ENCODE measurements at regions not wholly inside any gene's neighbourhood (a gene's known extent, or its start where the extent isn't known, plus 50 kb on each side); places are given as distances from the start of the nearest gene placed in this dataset.

- in situ Hi-C loops (cut with MboI; ENCODE audit: low pct_ligation_motif_present in 1 of 4, low pct_unique_long_range_greater_than_20kb in 1 of 4, low sequenced_read_pairs in 3 of 4) = no loop called here
- no peaks in the 10 kb centered on the region for H3K4me1 ChIP-seq
Observed at GRCh38 chr14:44009642-44010041, 497.4 kb downstream of the FSCB start.

DNA sequence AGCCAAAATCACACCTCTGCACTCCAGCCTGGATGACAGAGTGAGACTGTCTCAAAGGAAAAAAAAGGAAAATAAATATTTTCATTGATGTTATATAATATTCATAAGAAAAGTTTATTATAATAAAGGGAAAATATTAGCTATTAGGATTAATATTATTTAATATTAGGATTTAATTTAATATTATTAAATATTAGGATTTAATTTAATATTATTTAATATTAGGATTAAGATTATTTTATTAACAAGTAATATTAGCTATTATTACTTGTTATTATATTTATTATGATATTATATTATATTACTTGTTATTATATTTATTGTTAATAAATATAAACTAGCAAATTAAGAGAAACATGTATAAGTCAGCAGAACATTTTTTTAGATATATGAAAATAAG, 518.1 kb downstream of the FSCB start:
- in situ Hi-C loops (cut with MboI; ENCODE audit: low pct_ligation_motif_present in 1 of 4, low pct_unique_long_range_greater_than_20kb in 1 of 4, low sequenced_read_pairs in 3 of 4) = no loop called here

More at GRCh38 chr14:44009642-44010041, 497.4 kb downstream of the FSCB start:
- intact Hi-C loops (cut with DNase I; ENCODE audit: low total_unique reads) = no loop called here
- Histone ChIP-seq H3K27ac (no peak overlapping the region), H3K36me3 (no peaks in the 10 kb centered on the region), H3K27me3 (no peaks in the 10 kb centered on the region), H3K9me3 (no peaks in the 10 kb centered on the region), H3K4me3 (no peak overlapping the region)
- DNase-seq = no peak
- TF ChIP-seq POLR2A (IDR thresholded peaks at IDR 0.05) (no peak), POLR2AphosphoS5 (IDR thresholded peaks at IDR 0.05) (no peak), EP300 (IDR thresholded peaks at IDR 0.05; ENCODE audit: low read depth) (no peak)
- TF ChIP-seq, protein P1, sequence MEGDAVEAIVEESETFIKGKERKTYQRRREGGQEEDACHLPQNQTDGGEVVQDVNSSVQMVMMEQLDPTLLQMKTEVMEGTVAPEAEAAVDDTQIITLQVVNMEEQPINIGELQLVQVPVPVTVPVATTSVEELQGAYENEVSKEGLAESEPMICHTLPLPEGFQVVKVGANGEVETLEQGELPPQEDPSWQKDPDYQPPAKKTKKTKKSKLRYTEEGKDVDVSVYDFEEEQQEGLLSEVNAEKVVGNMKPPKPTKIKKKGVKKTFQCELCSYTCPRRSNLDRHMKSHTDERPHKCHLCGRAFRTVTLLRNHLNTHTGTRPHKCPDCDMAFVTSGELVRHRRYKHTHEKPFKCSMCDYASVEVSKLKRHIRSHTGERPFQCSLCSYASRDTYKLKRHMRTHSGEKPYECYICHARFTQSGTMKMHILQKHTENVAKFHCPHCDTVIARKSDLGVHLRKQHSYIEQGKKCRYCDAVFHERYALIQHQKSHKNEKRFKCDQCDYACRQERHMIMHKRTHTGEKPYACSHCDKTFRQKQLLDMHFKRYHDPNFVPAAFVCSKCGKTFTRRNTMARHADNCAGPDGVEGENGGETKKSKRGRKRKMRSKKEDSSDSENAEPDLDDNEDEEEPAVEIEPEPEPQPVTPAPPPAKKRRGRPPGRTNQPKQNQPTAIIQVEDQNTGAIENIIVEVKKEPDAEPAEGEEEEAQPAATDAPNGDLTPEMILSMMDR (IDR thresholded peaks at IDR 0.05) = no peak
- 0 to 34% methylated on average over 1 of the region's 1 CpG for WGBS, 2 donors (ENCODE audit: low coverage in 1 of 2)

GRCh38 chr14:43983721-43984120, 523.4 kb downstream of the FSCB start:
- intact Hi-C loops (cut with DNase I; ENCODE audit: low total_unique reads) (no loop called here), in situ Hi-C loops (cut with MboI; ENCODE audit: low pct_ligation_motif_present in 1 of 4, low pct_unique_long_range_greater_than_20kb in 1 of 4, low sequenced_read_pairs in 3 of 4) (no loop called here)
- no peak overlapping the region for H3K4me3 ChIP-seq
- WGBS, 2 donors (ENCODE audit: low coverage in 1 of 2) = 76 to 85% methylated on average over 3 to 8 of the region's 8 CpGs
- H3K36me3 ChIP-seq = no peaks in the 10 kb centered on the region
- no peak overlapping the region for H3K27ac ChIP-seq
- TF ChIP-seq, protein P1 (IDR thresholded peaks at IDR 0.05) = no peak
- no peak for TF ChIP-seq POLR2AphosphoS5 (IDR thresholded peaks at IDR 0.05)
- TF ChIP-seq EP300 (IDR thresholded peaks at IDR 0.05; ENCODE audit: low read depth) = no peak
- TF ChIP-seq POLR2A (IDR thresholded peaks at IDR 0.05) = no peak
- H3K9me3 ChIP-seq = no peaks in the 10 kb centered on the region
- H3K4me1 ChIP-seq = no peaks in the 10 kb centered on the region
- H3K27me3 ChIP-seq = no peaks in the 10 kb centered on the region
- DNase-seq = no peak

More for the DNA sequence above, 518.1 kb downstream of the FSCB start:
- no peaks in the 10 kb centered on the region for H3K9me3 ChIP-seq
- TF ChIP-seq, protein P1 (IDR thresholded peaks at IDR 0.05) = no peak
- TF ChIP-seq POLR2A (IDR thresholded peaks at IDR 0.05) (no peak), POLR2AphosphoS5 (IDR thresholded peaks at IDR 0.05) (no peak), EP300 (IDR thresholded peaks at IDR 0.05; ENCODE audit: low read depth) (no peak)
- H3K27ac ChIP-seq = no peak overlapping the region
- H3K36me3 ChIP-seq = no peaks in the 10 kb centered on the region
- no peaks in the 10 kb centered on the region for H3K27me3 ChIP-seq
- H3K4me3 ChIP-seq = no peak overlapping the region
- DNase-seq = no peak
- H3K4me1 ChIP-seq = no peaks in the 10 kb centered on the region
- intact Hi-C loops (cut with DNase I; ENCODE audit: low total_unique reads) = no loop called here

DNA sequence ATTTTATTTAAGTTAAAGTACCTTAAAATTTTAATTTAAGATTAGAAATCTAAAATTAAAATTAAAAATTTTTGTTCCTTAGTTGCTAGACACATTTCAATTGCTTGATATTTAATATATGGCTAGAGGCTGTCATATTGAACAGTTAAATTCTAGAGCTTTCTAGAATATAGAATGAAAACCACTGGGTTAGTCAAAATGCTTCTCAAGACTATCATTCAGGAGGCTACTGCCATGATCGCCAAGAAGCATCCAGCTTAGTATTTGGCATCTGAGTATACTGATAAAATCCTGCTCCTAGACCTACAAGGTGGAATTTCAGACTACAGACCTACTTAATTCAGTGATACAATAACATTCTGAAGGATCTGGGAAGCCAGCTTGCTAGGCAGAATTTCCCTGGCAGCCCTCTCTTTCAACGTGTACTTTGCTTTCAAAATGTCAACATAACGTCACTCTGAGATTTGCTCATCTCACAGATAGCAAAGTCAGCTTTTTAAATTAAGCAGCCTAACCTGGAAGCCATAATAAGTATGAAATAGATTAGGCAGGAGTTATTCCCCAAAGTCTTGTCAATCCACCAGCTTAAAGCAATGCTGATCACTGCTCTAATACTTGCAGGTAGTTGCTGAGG, 525.8 kb downstream of the FSCB start:
- Histone ChIP-seq H3K27ac (no peak overlapping the region), H3K36me3 (no peaks in the 10 kb centered on the region), H3K4me3 (no peak overlapping the region), H3K9me3 (no peaks in the 10 kb centered on the region), H3K27me3 (no peaks in the 10 kb centered on the region), H3K4me1 (no peaks in the 10 kb centered on the region)
- in situ Hi-C loops (cut with MboI; ENCODE audit: low pct_ligation_motif_present in 1 of 4, low pct_unique_long_range_greater_than_20kb in 1 of 4, low sequenced_read_pairs in 3 of 4) (no loop called here), intact Hi-C loops (cut with DNase I; ENCODE audit: low total_unique reads) (no loop called here)
- DNase-seq = no peak
- WGBS, 2 donors (ENCODE audit: low coverage in 1 of 2) = 59 to 100% methylated on average over 1 to 3 of the region's 3 CpGs
- TF ChIP-seq POLR2AphosphoS5 (IDR thresholded peaks at IDR 0.05) (no peak), EP300 (IDR thresholded peaks at IDR 0.05; ENCODE audit: low read depth) (no peak), POLR2A (IDR thresholded peaks at IDR 0.05) (no peak)
- TF ChIP-seq, protein P1 (IDR thresholded peaks at IDR 0.05) = no peak
